Ectodermal cell (in vitro differentiated cells): ENCODE measurements at regions not wholly inside any gene's neighbourhood (a gene's known extent, or its start where the extent isn't known, plus 50 kb on each side); places are given as distances from the start of the nearest gene placed in this dataset.
A peak's percentile ranks its signal among the peaks of the same experiment; 100 is the strongest.
"Not testable (repeated sequence)": the region's sequence is repeated elsewhere in the genome, so short reads cannot be mapped to it uniquely, and the experiment has no call there.

Experiments used
- H3K27ac ChIP-seq: 2 replicates; pipeline ENCODE4 v1.7.0; 2013; ENCODE audit warnings: mild to moderate bottlenecking, low read depth, low read length; ENCODE audit not compliant: insufficient read depth, poor library complexity, severe bottlenecking
- H3K27me3 ChIP-seq: 2 replicates; pipeline ENCODE4 v1.7.0; 2013; ENCODE audit warnings: mild to moderate bottlenecking, low read length; ENCODE audit not compliant: insufficient read depth, control insufficient read depth, poor library complexity, severe bottlenecking
- H3K36me3 ChIP-seq: one replicate; pipeline ENCODE4 v1.7.0; 2013; ENCODE audit warnings: low read length; ENCODE audit not compliant: control insufficient read depth, insufficient read depth
- H3K4me1 ChIP-seq: one replicate; pipeline ENCODE4 v1.7.0; 2013; ENCODE audit warnings: low read length; ENCODE audit not compliant: control insufficient read depth, insufficient read depth
- H3K4me3 ChIP-seq: 2 replicates; pipeline ENCODE4 v1.7.0; 2013; ENCODE audit warnings: low read depth, low read length, control low read depth; ENCODE audit not compliant: insufficient read depth
- H3K9me3 ChIP-seq: 2 replicates; pipeline ENCODE4 v1.7.0; 2013; ENCODE audit warnings: mild to moderate bottlenecking, low read length, moderate library complexity; ENCODE audit not compliant: control insufficient read depth
- WGBS, 2 experiments: methylation state at CpG; one replicate each; pipeline ENCODE4 v1.1.7; 2013; ENCODE audit warnings: missing lambda C conversion rate in 2 of 2; 5-methylcytosine and 5-hydroxymethylcytosine counted together

DNA sequence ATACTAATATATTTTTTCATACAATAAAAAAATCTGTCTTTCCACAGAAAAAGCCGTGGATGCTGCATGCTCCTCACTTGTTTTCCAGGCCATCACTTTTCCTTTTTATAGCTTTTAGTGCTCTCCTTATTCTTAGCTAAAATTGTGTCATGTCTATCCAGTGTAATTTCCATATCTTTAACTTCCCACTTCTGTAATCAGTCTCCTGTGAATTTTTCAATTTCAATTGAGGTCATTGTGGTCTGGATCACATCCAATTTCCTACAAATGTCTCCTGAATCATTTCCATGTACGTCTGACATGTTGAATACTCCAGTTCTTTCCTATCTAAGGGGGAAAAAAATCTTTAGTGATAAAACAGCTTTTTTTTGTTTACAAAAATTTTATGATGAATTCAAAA lies 838.2 kb upstream of the B3GALT2 start:
- H3K4me1 ChIP-seq, result no peaks in the 10 kb centered on the region
- no peaks in the 10 kb centered on the region for H3K27me3 ChIP-seq
- H3K9me3 ChIP-seq, result no peaks in the 10 kb centered on the region
- H3K27ac ChIP-seq, result no peak overlapping the region
- no peak overlapping the region for H3K4me3 ChIP-seq
- 86 to 97% methylated on average over 1 to 2 of the region's 2 CpGs for WGBS, 2 experiments
- H3K36me3 ChIP-seq, result no peaks in the 10 kb centered on the region

DNA sequence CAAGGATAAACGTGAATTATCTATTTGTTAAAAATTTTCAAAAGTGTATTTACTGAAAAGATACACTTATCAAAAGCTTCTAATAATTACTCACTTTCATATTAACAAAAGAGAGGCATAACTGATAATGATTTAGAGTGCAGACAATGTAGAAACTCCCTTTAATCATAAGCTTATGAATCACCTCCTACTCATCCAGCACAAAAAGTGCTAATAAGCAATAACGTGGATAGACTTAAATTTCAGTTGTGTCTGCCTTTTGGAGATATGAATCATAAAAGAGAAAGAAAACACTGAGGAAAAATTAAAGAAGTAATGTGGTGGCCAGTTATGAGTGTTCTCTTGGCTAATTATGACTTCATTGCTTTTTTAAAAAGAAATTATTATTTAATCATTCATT lies 827.6 kb upstream of the B3GALT2 start:
- Histone ChIP-seq H3K4me3 (no peak overlapping the region), H3K27me3 (no peaks in the 10 kb centered on the region), H3K4me1 (no peaks in the 10 kb centered on the region), H3K9me3 (no peaks in the 10 kb centered on the region), H3K27ac (no peak overlapping the region), H3K36me3 (no peaks in the 10 kb centered on the region)
- 93 to 100% methylated on average over 1 of the region's 2 CpGs for WGBS, 2 experiments

DNA sequence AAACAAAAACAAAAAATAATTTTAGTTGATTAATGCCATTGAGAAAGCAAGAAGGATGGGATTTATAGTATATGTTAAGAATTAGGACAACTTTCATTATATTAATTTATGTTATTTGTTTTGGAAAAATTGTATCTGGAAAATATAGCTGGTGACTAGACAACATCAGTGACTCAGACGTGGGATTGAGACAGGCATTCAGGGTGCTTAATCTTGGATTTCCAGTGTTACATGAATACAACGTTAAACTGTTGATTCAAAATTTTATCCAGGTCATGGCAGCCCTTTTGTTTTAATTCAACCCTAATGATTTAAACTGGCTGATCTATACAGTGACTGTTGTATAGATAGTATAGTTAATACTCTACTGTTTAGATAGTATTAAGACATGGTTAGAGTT lies 827.1 kb upstream of the B3GALT2 start:
- no peaks in the 10 kb centered on the region for H3K9me3 ChIP-seq
- no peak overlapping the region for H3K27ac ChIP-seq
- 97% methylated on average over 2 of the region's 2 CpGs for whole genome bisulfite sequencing, 2 experiments
- H3K4me3 ChIP-seq, result no peak overlapping the region
- H3K36me3 ChIP-seq, result no peaks in the 10 kb centered on the region
- H3K4me1 ChIP-seq, result no peaks in the 10 kb centered on the region
- no peaks in the 10 kb centered on the region for H3K27me3 ChIP-seq

DNA sequence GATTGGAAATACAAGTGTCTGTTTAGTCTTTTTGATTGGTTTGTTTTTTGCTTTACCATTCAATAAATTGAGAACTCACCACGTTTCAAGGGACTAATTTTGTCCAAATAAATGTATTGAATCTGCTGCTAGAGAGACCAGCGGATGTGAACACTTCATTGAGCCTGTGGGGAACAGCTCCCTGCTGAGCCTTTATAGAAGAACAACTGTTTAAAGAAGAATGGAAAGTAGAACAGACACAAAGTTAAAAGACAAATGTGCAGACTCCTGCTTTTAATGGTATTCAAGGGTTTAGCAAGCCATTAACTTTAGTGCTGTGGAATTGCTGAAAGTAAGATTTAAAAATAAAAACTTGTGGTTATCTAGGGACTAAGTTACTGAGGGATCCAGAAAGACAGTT lies 817.7 kb upstream of the B3GALT2 start:
- H3K27me3 ChIP-seq, result no peaks in the 10 kb centered on the region
- no peak overlapping the region for H3K4me3 ChIP-seq
- no peaks in the 10 kb centered on the region for H3K36me3 ChIP-seq
- no peaks in the 10 kb centered on the region for H3K4me1 ChIP-seq
- no peaks in the 10 kb centered on the region for H3K9me3 ChIP-seq
- WGBS, 2 experiments, result 17 to 29% methylated on average over 2 of the region's 2 CpGs
- H3K27ac ChIP-seq, result peak overlapping the region; percentile 36

DNA sequence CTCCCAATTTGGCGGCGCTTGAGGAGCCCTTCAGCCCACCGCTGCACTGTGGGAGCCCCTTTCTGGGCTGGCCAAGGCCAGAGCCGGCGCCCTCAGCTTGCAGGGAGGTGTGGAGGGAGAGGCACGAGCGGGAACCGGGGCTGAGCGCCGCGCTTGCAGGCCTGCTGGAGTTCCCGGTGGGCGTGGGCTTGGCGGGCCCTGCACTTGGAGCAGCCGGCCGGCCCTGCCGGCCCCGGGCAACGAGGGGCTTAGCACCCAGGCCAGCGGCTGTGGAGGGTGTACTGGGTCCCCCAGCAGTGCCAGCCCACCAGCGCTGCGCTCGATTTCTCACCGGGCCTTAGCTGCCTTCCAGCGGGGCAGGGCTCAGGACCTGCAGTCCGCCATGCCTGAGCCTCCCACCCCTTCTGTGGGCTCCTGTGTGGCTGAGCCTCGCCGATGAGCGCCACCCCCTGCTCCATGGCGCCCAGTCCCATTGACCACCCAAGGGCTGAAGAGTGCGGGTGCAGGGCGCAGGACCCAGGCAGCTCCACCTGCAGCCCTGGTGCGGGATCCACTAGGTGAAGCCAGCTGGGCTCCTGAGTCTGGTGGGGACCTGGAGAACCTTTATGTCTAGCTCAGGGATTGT lies 815.4 kb upstream of the B3GALT2 start:
- not testable (repeated sequence) for H3K27ac ChIP-seq, H3K4me1 ChIP-seq, H3K36me3 ChIP-seq, H3K4me3 ChIP-seq, H3K9me3 ChIP-seq, H3K27me3 ChIP-seq
- 96 to 97% methylated on average over 33 of the region's 33 CpGs for WGBS, 2 experiments

DNA sequence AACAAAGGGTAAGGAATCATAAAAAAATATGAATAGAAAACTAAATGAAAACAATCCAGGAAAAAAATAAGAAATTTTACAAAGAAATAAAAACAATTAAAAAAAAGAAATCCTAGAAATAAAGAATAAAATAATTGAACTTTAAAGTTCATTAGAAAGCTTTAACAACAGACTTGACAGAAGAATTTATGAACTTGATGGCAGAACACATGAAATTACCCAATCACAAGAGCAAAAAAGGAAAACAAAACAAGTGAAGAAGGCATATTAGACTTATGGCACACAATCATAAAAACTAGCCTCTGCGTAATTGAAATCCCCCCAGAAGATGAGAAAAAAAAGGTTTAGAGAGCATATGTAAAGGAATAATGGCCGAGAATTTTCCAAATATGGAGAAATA lies 802.5 kb upstream of the B3GALT2 start:
- H3K36me3 ChIP-seq, result no peaks in the 10 kb centered on the region
- H3K4me3 ChIP-seq, result no peak overlapping the region
- H3K27ac ChIP-seq, result no peak overlapping the region
- 64% methylated on average over 2 of the region's 2 CpGs; no CpG with 5 or more reads in 1 of the 2 experiments for WGBS, 2 experiments
- H3K4me1 ChIP-seq, result no peaks in the 10 kb centered on the region
- no peaks in the 10 kb centered on the region for H3K9me3 ChIP-seq
- no peaks in the 10 kb centered on the region for H3K27me3 ChIP-seq

DNA sequence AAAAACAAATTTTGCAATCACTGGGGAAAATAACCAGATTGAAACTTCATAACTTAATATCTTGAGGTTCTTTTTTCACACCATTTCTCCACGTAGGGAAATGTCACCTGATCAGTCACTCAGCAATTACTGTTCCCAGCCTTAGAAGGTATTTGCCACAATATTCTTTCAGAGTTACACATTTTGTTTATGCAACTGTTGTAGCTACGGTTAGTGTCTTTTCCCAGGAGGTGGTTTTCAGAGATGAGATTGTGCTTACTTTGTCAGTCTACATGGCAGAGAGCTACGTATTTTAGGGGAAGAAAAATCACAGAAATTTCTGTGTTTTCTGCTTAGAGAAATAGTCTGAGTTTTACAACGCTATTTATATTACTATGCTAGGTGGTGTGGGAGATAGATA lies 792.8 kb upstream of the B3GALT2 start:
- 89 to 90% methylated on average over 3 to 4 of the region's 4 CpGs for WGBS, 2 experiments
- Histone ChIP-seq H3K36me3 (no peaks in the 10 kb centered on the region), H3K4me1 (no peaks in the 10 kb centered on the region), H3K27me3 (no peaks in the 10 kb centered on the region), H3K27ac (no peak overlapping the region), H3K9me3 (no peaks in the 10 kb centered on the region), H3K4me3 (no peak overlapping the region)

DNA sequence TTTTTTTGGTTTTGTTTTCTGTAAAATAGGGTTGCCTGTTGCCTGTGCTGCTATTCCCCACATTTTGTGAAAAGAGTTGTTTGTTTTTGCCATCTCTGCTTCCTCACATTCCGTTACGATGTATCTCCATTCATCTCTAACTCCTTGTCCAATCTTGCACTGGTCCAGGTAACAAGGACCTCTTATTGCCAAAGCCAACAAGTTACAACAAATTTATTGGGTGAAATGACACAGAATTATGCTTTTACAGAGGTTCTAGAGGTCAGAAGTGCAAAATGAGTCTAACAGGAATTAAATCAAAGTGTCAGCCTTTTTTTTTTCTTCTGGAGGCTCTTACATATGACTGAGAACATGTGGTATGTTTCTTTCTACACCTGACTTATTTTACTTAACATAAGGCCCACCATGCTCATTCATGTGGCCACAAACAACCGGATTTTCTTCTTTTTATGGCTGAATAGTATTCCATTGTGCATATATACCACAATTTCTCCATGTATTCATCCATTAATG lies 787.9 kb upstream of the B3GALT2 start:
- no peaks in the 10 kb centered on the region for H3K27me3 ChIP-seq
- no peak overlapping the region for H3K4me3 ChIP-seq
- no peaks in the 10 kb centered on the region for H3K4me1 ChIP-seq
- WGBS, 2 experiments, result 90 to 95% methylated on average over 2 to 3 of the region's 3 CpGs
- no peaks in the 10 kb centered on the region for H3K9me3 ChIP-seq
- no peaks in the 10 kb centered on the region for H3K36me3 ChIP-seq
- no peak overlapping the region for H3K27ac ChIP-seq

DNA sequence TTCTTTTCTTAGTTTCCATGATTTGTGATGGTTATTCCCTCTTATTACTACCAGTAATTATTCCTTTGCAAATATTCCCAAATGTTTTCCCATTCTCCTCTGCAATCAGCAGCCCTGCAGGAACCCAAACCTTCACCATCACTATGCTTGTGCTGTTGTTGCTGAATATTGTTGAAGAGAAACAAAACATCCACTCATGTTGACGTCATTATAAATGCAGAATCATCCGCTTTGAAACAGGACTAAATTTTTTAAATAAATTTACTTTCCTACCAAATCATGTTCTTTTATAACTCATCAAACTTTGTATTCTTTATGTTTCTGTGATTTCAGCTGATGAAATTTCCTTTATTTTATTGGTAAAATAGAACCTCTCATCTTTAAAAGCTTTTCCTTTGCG lies 787.0 kb upstream of the B3GALT2 start:
- Histone ChIP-seq H3K36me3 (no peaks in the 10 kb centered on the region), H3K4me3 (no peak overlapping the region), H3K27me3 (no peaks in the 10 kb centered on the region), H3K27ac (no peak overlapping the region), H3K9me3 (no peaks in the 10 kb centered on the region), H3K4me1 (no peaks in the 10 kb centered on the region)
- 100% methylated on average over 1 to 3 of the region's 3 CpGs for WGBS, 2 experiments

DNA sequence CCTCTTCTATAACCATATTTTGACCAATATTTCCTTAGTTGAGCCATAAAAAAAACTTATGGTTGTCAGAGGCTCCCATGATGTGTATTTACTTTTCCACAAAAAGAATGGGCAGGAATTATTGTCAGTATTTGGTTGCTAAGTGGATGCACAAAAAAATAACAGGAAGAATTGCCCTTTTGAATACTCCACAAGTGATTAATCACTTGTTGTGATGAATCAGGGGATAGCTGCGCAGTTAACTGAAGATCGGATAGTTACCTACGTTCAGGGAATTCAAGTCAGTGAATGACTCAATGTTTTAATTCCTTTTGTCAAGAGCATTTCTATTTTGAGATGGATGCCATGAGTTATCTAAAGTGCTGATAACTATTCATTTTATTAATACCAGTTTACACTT lies 785.2 kb upstream of the B3GALT2 start:
- no peak overlapping the region for H3K4me3 ChIP-seq
- H3K36me3 ChIP-seq, result no peaks in the 10 kb centered on the region
- 97 to 100% methylated on average over 3 of the region's 3 CpGs for WGBS, 2 experiments
- H3K27me3 ChIP-seq, result no peaks in the 10 kb centered on the region
- no peak overlapping the region for H3K27ac ChIP-seq
- H3K4me1 ChIP-seq, result no peaks in the 10 kb centered on the region
- H3K9me3 ChIP-seq, result no peaks in the 10 kb centered on the region

DNA sequence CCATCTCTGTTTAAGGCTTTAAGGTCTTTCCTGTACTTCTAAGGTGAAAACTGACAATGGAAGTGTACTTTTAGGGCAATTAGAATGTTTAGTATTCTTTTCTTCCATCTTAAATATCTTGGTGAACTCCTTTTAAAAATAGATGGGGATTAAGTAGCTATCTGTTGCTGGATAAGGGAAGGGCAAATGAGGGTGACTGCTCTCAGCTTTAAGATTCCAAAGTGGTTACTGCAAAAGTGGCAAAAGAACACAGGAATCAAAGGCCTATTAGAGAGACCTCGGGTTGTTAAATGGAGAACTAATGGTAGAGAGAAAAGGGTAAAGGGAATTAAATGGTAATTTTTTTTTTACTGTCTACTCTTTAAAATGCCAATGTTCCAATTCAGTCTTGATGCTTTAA lies 774.1 kb upstream of the B3GALT2 start:
- Histone ChIP-seq H3K27me3 (no peaks in the 10 kb centered on the region), H3K36me3 (no peaks in the 10 kb centered on the region), H3K4me1 (no peaks in the 10 kb centered on the region), H3K4me3 (no peak overlapping the region), H3K9me3 (no peaks in the 10 kb centered on the region), H3K27ac (no peak overlapping the region)
- WGBS, 2 experiments, result 77 to 100% methylated on average over 1 of the region's 1 CpG
